ENCODE measurements at regions not wholly inside any gene's neighbourhood (a gene's known extent, or its start where the extent isn't known, plus 50 kb on each side); places are given as distances from the start of the nearest gene placed in this dataset.
A peak's percentile ranks its signal among the peaks of the same experiment; 100 is the strongest.

GRCh38 chr4:121277194-121278105 lies 103.4 kb downstream of the QRFPR start:
- peak; percentile 55 for DNase-seq (ENCODE audit: low spot score)

GRCh38 chr4:121273191-121273590 lies 107.6 kb downstream of the QRFPR start:
- no peak for DNase-seq (ENCODE audit: low spot score)

- no peak for DNase-seq (ENCODE audit: low spot score)
These were observed 108.3 kb downstream of the QRFPR start for GRCh38 chr4:121272526-121272925.

GRCh38 chr4:121270389-121270788 lies 106.3 kb upstream of the TNIP3 start:
- no peak for DNase-seq (ENCODE audit: low spot score)

- no peak for DNase-seq (ENCODE audit: low spot score)
These were observed 104.9 kb upstream of the TNIP3 start for GRCh38 chr4:121269001-121269400.

- no peak for DNase-seq (ENCODE audit: low spot score)
These were observed 102.9 kb upstream of the TNIP3 start for GRCh38 chr4:121266982-121267381.

- DNase-seq (ENCODE audit: low spot score), result no peak
These were observed 92.9 kb upstream of the TNIP3 start for GRCh38 chr4:121256887-121257466.

GRCh38 chr4:121255986-121256750 lies 92.0 kb upstream of the TNIP3 start:
- no peak for DNase-seq (ENCODE audit: low spot score)

- DNase-seq (ENCODE audit: low spot score), result no peak
These were observed 89.8 kb upstream of the TNIP3 start for GRCh38 chr4:121253961-121254360.

- DNase-seq (ENCODE audit: low spot score), result peak; percentile 77
These were observed 88.2 kb upstream of the TNIP3 start for GRCh38 chr4:121252224-121252806.

- no peak for DNase-seq (ENCODE audit: low spot score)
These were observed 84.6 kb upstream of the TNIP3 start for GRCh38 chr4:121248747-121249146.

- DNase-seq (ENCODE audit: low spot score), result no peak
These were observed 82.6 kb upstream of the TNIP3 start for GRCh38 chr4:121246698-121247097.

- DNase-seq (ENCODE audit: low spot score), result no peak
These were observed 79.4 kb upstream of the TNIP3 start for GRCh38 chr4:121243485-121243884.

GRCh38 chr4:121242188-121242750 lies 78.1 kb upstream of the TNIP3 start:
- DNase-seq (ENCODE audit: low spot score), result no peak

GRCh38 chr4:121239951-121240350 lies 75.8 kb upstream of the TNIP3 start:
- no peak for DNase-seq (ENCODE audit: low spot score)

GRCh38 chr4:121238461-121238860 lies 74.3 kb upstream of the TNIP3 start:
- no peak for DNase-seq (ENCODE audit: low spot score)

- no peak for DNase-seq (ENCODE audit: low spot score)
These were observed 72.9 kb upstream of the TNIP3 start for GRCh38 chr4:121237069-121237399.

GRCh38 chr4:121236353-121237068 lies 72.4 kb upstream of the TNIP3 start:
- DNase-seq (ENCODE audit: low spot score), result no peak

- DNase-seq (ENCODE audit: low spot score), result no peak
These were observed 69.9 kb upstream of the TNIP3 start for GRCh38 chr4:121233982-121234381.

GRCh38 chr4:121229993-121230392 lies 65.9 kb upstream of the TNIP3 start:
- no peak for DNase-seq (ENCODE audit: low spot score)

- no peak for DNase-seq (ENCODE audit: low spot score)
These were observed 64.7 kb upstream of the TNIP3 start for GRCh38 chr4:121228848-121229247.
